CD4-positive, alpha-beta T cell treated with Interleukin-12 subunit alpha and Interleukin-12 subunit beta, for 1 hour (primary cell): ENCODE measurements at regions not wholly inside any gene's neighbourhood (a gene's known extent, or its start where the extent isn't known, plus 50 kb on each side); places are given as distances from the start of the nearest gene placed in this dataset.
"Not testable (repeated sequence)": the region's sequence is repeated elsewhere in the genome, so short reads cannot be mapped to it uniquely, and the experiment has no call there.

Experiments used
- DNase-seq: peaks from one replicate; pipeline ENCODE4 v3.0.0-alpha.2; 2020

- DNase-seq, result no peak
These were observed 552.5 kb downstream of the INSC start for GRCh38 chr11:15667127-15667725.

GRCh38 chr11:15668718-15669117 is 554.0 kb downstream of the INSC start:
- no peak for DNase-seq

GRCh38 chr11:15670520-15671070 is 555.9 kb downstream of the INSC start:
- DNase-seq, result no peak

GRCh38 chr11:15671216-15671615 is 556.5 kb downstream of the INSC start:
- no peak for DNase-seq

- no peak for DNase-seq
These were observed 558.1 kb downstream of the INSC start for GRCh38 chr11:15672825-15673224.

- DNase-seq, result no peak
These were observed 558.7 kb downstream of the INSC start for GRCh38 chr11:15673408-15673831.

GRCh38 chr11:15674756-15675155 is 560.0 kb downstream of the INSC start:
- no peak for DNase-seq

GRCh38 chr11:15675683-15676082 is 561.0 kb downstream of the INSC start:
- no peak for DNase-seq

GRCh38 chr11:15677181-15677580 is 562.5 kb downstream of the INSC start:
- DNase-seq, result no peak

- DNase-seq, result no peak
These were observed 568.8 kb downstream of the INSC start for GRCh38 chr11:15683528-15683927.

GRCh38 chr11:15685306-15685705 is 570.6 kb downstream of the INSC start:
- no peak for DNase-seq

GRCh38 chr11:15686259-15686658 is 571.5 kb downstream of the INSC start:
- not testable (repeated sequence) for DNase-seq

- DNase-seq, result no peak
These were observed 572.6 kb downstream of the INSC start for GRCh38 chr11:15687342-15687741.

- no peak for DNase-seq
These were observed 573.6 kb downstream of the INSC start for GRCh38 chr11:15688351-15688792.

- no peak for DNase-seq
These were observed 575.6 kb downstream of the INSC start for GRCh38 chr11:15690320-15690719.

- DNase-seq, result no peak
These were observed 578.0 kb downstream of the INSC start for GRCh38 chr11:15692739-15693138.

- no peak for DNase-seq
These were observed 580.5 kb downstream of the INSC start for GRCh38 chr11:15695096-15695721.

- no peak for DNase-seq
These were observed 581.3 kb downstream of the INSC start for GRCh38 chr11:15696069-15696468.

GRCh38 chr11:15697437-15698236 is 582.9 kb downstream of the INSC start:
- no peak for DNase-seq

- DNase-seq, result no peak
These were observed 584.1 kb downstream of the INSC start for GRCh38 chr11:15698855-15699254.

GRCh38 chr11:15699978-15700377 is 585.3 kb downstream of the INSC start:
- no peak for DNase-seq

- DNase-seq, result no peak
These were observed 585.7 kb downstream of the INSC start for GRCh38 chr11:15700456-15700855.

- no peak for DNase-seq
These were observed 589.3 kb downstream of the INSC start for GRCh38 chr11:15704064-15704463.

GRCh38 chr11:15704556-15704955 is 589.8 kb downstream of the INSC start:
- no peak for DNase-seq
